T-helper 9 cell (primary cell): ENCODE measurements at regions not wholly inside any gene's neighbourhood (a gene's known extent, or its start where the extent isn't known, plus 50 kb on each side); places are given as distances from the start of the nearest gene placed in this dataset.
"Not testable (repeated sequence)": the region's sequence is repeated elsewhere in the genome, so short reads cannot be mapped to it uniquely, and the experiment has no call there.

Source experiments
- DNase-seq: peaks from one replicate; pipeline ENCODE4 v3.0.0-alpha.2; 2020

GRCh38 chr13:106090001-106090400, 445.5 kb downstream of the EFNB2 start:
- DNase-seq = no peak

GRCh38 chr13:106089261-106089980, 446.0 kb downstream of the EFNB2 start:
- no peak for DNase-seq

GRCh38 chr13:106088085-106088484, 447.4 kb downstream of the EFNB2 start:
- DNase-seq = no peak

GRCh38 chr13:106087201-106087600, 448.3 kb downstream of the EFNB2 start:
- DNase-seq = no peak

- DNase-seq = no peak
Observed at GRCh38 chr13:106083620-106084350, 451.7 kb downstream of the EFNB2 start.

- DNase-seq = not testable (repeated sequence)
Observed at GRCh38 chr13:106081221-106081620, 454.2 kb downstream of the EFNB2 start.

- DNase-seq = no peak
Observed at GRCh38 chr13:106078191-106078590, 457.3 kb downstream of the EFNB2 start.

GRCh38 chr13:106077017-106077416, 458.4 kb downstream of the EFNB2 start:
- no peak for DNase-seq

GRCh38 chr13:106072014-106072413, 463.4 kb downstream of the EFNB2 start:
- DNase-seq = no peak

- DNase-seq = no peak
Observed at GRCh38 chr13:106063591-106064313, 471.7 kb downstream of the EFNB2 start.

- DNase-seq = no peak
Observed at GRCh38 chr13:106061781-106062180, 473.7 kb downstream of the EFNB2 start.

- DNase-seq = no peak
Observed at GRCh38 chr13:106056851-106057250, 478.6 kb downstream of the EFNB2 start.

- no peak for DNase-seq
Observed at GRCh38 chr13:106052200-106052767, 483.2 kb downstream of the EFNB2 start.

GRCh38 chr13:106049171-106049570, 486.3 kb downstream of the EFNB2 start:
- DNase-seq = no peak

- DNase-seq = no peak
Observed at GRCh38 chr13:106048386-106048785, 487.1 kb downstream of the EFNB2 start.

GRCh38 chr13:106047859-106048258, 487.6 kb downstream of the EFNB2 start:
- DNase-seq = no peak

GRCh38 chr13:106042996-106043581, 492.4 kb downstream of the EFNB2 start:
- DNase-seq = no peak

GRCh38 chr13:106041445-106041844, 494.0 kb downstream of the EFNB2 start:
- no peak for DNase-seq

GRCh38 chr13:106038752-106039151, 496.7 kb downstream of the EFNB2 start:
- no peak for DNase-seq

- no peak for DNase-seq
Observed at GRCh38 chr13:106036870-106037269, 498.6 kb downstream of the EFNB2 start.

GRCh38 chr13:106034201-106034600, 501.3 kb downstream of the EFNB2 start:
- no peak for DNase-seq

GRCh38 chr13:106033659-106034058, 501.8 kb downstream of the EFNB2 start:
- DNase-seq = no peak

GRCh38 chr13:106032441-106032840, 503.0 kb downstream of the EFNB2 start:
- no peak for DNase-seq
